GM18858 (cell line): ENCODE measurements at regions not wholly inside any gene's neighbourhood (a gene's known extent, or its start where the extent isn't known, plus 50 kb on each side); places are given as distances from the start of the nearest gene placed in this dataset.
"Not testable (repeated sequence)": the region's sequence is repeated elsewhere in the genome, so short reads cannot be mapped to it uniquely, and the experiment has no call there.

Source experiments
- ATAC-seq: cut with Tn5 transposase; IDR thresholded peaks from one replicate; pipeline ENCODE4 v1.9.1; 2021; ENCODE audit not compliant: unreplicated experiment

- ATAC-seq, result no peak
Observed at GRCh38 chr6:76856065-76856464, 607.2 kb downstream of the HTR1B start.

- ATAC-seq, result no peak
Observed at GRCh38 chr6:76852776-76853175, 610.5 kb downstream of the HTR1B start.

- not testable (repeated sequence) for ATAC-seq
Observed at GRCh38 chr6:76849274-76849970, 613.9 kb downstream of the HTR1B start.

- no peak for ATAC-seq
Observed at GRCh38 chr6:76843054-76843822, 620.1 kb downstream of the HTR1B start.

GRCh38 chr6:76840865-76841264, 622.4 kb downstream of the HTR1B start:
- no peak for ATAC-seq

GRCh38 chr6:76840041-76840745, 623.1 kb downstream of the HTR1B start:
- ATAC-seq, result no peak

GRCh38 chr6:76839505-76839904, 623.8 kb downstream of the HTR1B start:
- ATAC-seq, result no peak

GRCh38 chr6:76837564-76837963, 625.7 kb downstream of the HTR1B start:
- no peak for ATAC-seq

GRCh38 chr6:76835695-76836094, 627.6 kb downstream of the HTR1B start:
- no peak for ATAC-seq

- no peak for ATAC-seq
Observed at GRCh38 chr6:76835293-76835692, 628.0 kb downstream of the HTR1B start.

GRCh38 chr6:76834399-76834798, 628.9 kb downstream of the HTR1B start:
- ATAC-seq, result no peak

GRCh38 chr6:76831299-76831698, 632.0 kb downstream of the HTR1B start:
- ATAC-seq, result no peak

- ATAC-seq, result not testable (repeated sequence)
Observed at GRCh38 chr6:76823578-76823977, 639.7 kb downstream of the HTR1B start.

GRCh38 chr6:76818451-76818850, 644.8 kb downstream of the HTR1B start:
- ATAC-seq, result no peak

GRCh38 chr6:76817429-76817828, 645.9 kb downstream of the HTR1B start:
- no peak for ATAC-seq

GRCh38 chr6:76814496-76815458, 648.5 kb downstream of the HTR1B start:
- ATAC-seq, result no peak

GRCh38 chr6:76810286-76810685, 653.0 kb downstream of the HTR1B start:
- no peak for ATAC-seq

GRCh38 chr6:76803038-76803580, 660.2 kb downstream of the HTR1B start:
- no peak for ATAC-seq

- ATAC-seq, result no peak
Observed at GRCh38 chr6:76792394-76792793, 670.9 kb downstream of the HTR1B start.

- ATAC-seq, result no peak
Observed at GRCh38 chr6:76790881-76791280, 672.4 kb downstream of the HTR1B start.
